ENCODE measurements at regions not wholly inside any gene's neighbourhood (a gene's known extent, or its start where the extent isn't known, plus 50 kb on each side); places are given as distances from the start of the nearest gene placed in this dataset.
"Not testable (repeated sequence)": the region's sequence is repeated elsewhere in the genome, so short reads cannot be mapped to it uniquely, and the experiment has no call there.

GRCh38 chr4:33494150-33494549, 2750.2 kb downstream of the ARAP2 start:
- DNase-seq (ENCODE audit: low read depth), result peak; percentile 12
- Histone ChIP-seq H3K27me3 (replicated peaks; ENCODE audit: control insufficient read depth, insufficient read depth, low read length) (no peaks in the 10 kb centered on the region), H3K9me3 (ENCODE audit: control insufficient read depth, low read length) (no peaks in the 10 kb centered on the region), H3K36me3 (ENCODE audit: control insufficient read depth, insufficient read depth, low read length, severe bottlenecking) (no peaks in the 10 kb centered on the region), H3K4me1 (ENCODE audit: control insufficient read depth, insufficient read depth, low read length) (no peaks in the 10 kb centered on the region), H3K4me3 (ENCODE audit: low read length) (no peak overlapping the region), H3K9ac (ENCODE audit: low read length) (no peak overlapping the region)

DNA sequence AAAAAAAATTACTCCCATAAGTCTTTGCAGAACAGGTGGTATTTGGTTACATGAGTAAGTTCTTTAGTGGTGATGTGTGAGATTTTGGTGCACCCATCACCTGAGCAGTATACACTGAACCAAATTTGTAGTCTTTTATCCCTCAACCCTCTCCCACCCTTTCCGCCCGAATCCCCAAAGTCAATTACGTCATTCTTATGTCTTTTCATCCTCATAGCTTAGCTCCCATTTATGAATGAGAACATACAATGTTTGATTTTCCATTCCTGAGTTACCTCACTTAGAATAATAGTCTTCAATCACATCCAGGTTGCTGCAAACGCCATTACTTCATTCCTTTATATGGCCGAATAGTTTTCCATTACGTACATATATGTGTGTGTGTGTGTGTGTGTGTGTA, 2742.7 kb downstream of the ARAP2 start:
- H3K36me3 ChIP-seq (ENCODE audit: control insufficient read depth, insufficient read depth, low read length, severe bottlenecking); DNase-seq (ENCODE audit: low read depth): not testable (repeated sequence)

GRCh38 chr4:33512397-33512796, 2731.9 kb downstream of the ARAP2 start:
- Histone ChIP-seq H3K27me3 (replicated peaks; ENCODE audit: control insufficient read depth, insufficient read depth, low read length) (no peaks in the 10 kb centered on the region), H3K4me1 (ENCODE audit: control insufficient read depth, insufficient read depth, low read length) (no peaks in the 10 kb centered on the region), H3K36me3 (ENCODE audit: control insufficient read depth, insufficient read depth, low read length, severe bottlenecking) (no peaks in the 10 kb centered on the region), H3K4me3 (ENCODE audit: low read length) (no peak overlapping the region), H3K9ac (ENCODE audit: low read length) (no peak overlapping the region), H3K9me3 (ENCODE audit: control insufficient read depth, low read length) (peaks cover 11% of the 10 kb centered on the region)
- DNase-seq (ENCODE audit: low read depth), result no peak

More for the DNA sequence above, 2742.7 kb downstream of the ARAP2 start:
- H3K27me3 ChIP-seq (replicated peaks; ENCODE audit: control insufficient read depth, insufficient read depth, low read length); H3K4me1 ChIP-seq (ENCODE audit: control insufficient read depth, insufficient read depth, low read length); H3K4me3 ChIP-seq (ENCODE audit: low read length); H3K9ac ChIP-seq (ENCODE audit: low read length): not testable (repeated sequence)
- peaks cover 15% of the 10 kb centered on the region for H3K9me3 ChIP-seq (ENCODE audit: control insufficient read depth, low read length)

GRCh38 chr4:33518856-33519255, 2725.5 kb downstream of the ARAP2 start:
- Histone ChIP-seq H3K9me3 (ENCODE audit: control insufficient read depth, low read length) (peaks cover 13% of the 10 kb centered on the region), H3K27me3 (replicated peaks; ENCODE audit: control insufficient read depth, insufficient read depth, low read length) (no peaks in the 10 kb centered on the region), H3K9ac (ENCODE audit: low read length) (no peak overlapping the region), H3K36me3 (ENCODE audit: control insufficient read depth, insufficient read depth, low read length, severe bottlenecking) (no peaks in the 10 kb centered on the region), H3K4me3 (ENCODE audit: low read length) (no peak overlapping the region), H3K4me1 (ENCODE audit: control insufficient read depth, insufficient read depth, low read length) (no peaks in the 10 kb centered on the region)
- no peak for DNase-seq (ENCODE audit: low read depth)

GRCh38 chr4:33532821-33533220, 2711.5 kb downstream of the ARAP2 start:
- no peak overlapping the region for H3K4me3 ChIP-seq (ENCODE audit: low read length)
- no peaks in the 10 kb centered on the region for H3K9me3 ChIP-seq (ENCODE audit: control insufficient read depth, low read length)
- no peaks in the 10 kb centered on the region for H3K36me3 ChIP-seq (ENCODE audit: control insufficient read depth, insufficient read depth, low read length, severe bottlenecking)
- no peaks in the 10 kb centered on the region for H3K27me3 ChIP-seq (replicated peaks; ENCODE audit: control insufficient read depth, insufficient read depth, low read length)
- no peak overlapping the region for H3K9ac ChIP-seq (ENCODE audit: low read length)
- H3K4me1 ChIP-seq (ENCODE audit: control insufficient read depth, insufficient read depth, low read length), result no peaks in the 10 kb centered on the region
- DNase-seq (ENCODE audit: low read depth), result no peak

DNA sequence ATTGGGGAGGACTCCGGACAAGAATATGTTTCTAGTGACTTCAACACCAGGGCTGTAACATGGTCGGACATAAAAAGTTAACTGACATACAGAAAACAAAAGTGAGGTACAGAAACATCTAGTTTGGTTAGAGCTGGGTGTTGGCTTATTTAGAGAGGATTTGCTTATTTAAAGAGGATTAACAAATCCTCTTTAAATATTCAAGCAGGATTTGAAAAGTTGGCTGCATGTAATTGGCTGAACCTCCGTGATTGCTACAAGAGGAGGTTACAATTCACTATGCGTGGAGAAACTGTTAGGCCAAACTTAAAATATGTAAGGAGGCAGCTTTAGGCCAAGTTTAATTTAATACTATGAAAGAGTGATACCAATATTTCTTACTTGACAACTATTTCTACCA, 2707.4 kb downstream of the ARAP2 start:
- DNase-seq (ENCODE audit: low read depth), result no peak
- no peaks in the 10 kb centered on the region for H3K4me1 ChIP-seq (ENCODE audit: control insufficient read depth, insufficient read depth, low read length)
- H3K36me3 ChIP-seq (ENCODE audit: control insufficient read depth, insufficient read depth, low read length, severe bottlenecking), result no peaks in the 10 kb centered on the region
- H3K4me3 ChIP-seq (ENCODE audit: low read length), result no peak overlapping the region
- no peak overlapping the region for H3K9ac ChIP-seq (ENCODE audit: low read length)
- no peaks in the 10 kb centered on the region for H3K27me3 ChIP-seq (replicated peaks; ENCODE audit: control insufficient read depth, insufficient read depth, low read length)
- peaks cover 3% of the 10 kb centered on the region for H3K9me3 ChIP-seq (ENCODE audit: control insufficient read depth, low read length)

DNA sequence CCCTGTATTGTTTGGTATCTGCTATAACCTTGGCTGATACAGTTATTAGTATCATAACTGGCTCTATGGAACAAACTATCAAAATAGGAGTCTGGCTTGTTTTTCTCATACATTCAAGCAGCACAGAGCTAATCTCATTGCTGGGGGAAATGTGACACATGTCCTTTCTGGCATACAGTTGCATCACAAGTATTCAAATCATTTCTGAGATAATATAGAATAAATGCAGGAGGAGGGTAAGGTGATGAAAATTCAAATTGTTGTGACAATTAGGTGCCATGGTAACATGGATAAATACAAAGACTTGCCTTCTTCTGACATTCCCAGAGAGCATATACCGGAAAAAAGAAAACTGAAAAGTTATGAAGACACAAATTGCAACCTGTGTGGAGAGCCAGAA, 2706.8 kb downstream of the ARAP2 start:
- no peak overlapping the region for H3K4me3 ChIP-seq (ENCODE audit: low read length)
- no peak for DNase-seq (ENCODE audit: low read depth)
- no peaks in the 10 kb centered on the region for H3K36me3 ChIP-seq (ENCODE audit: control insufficient read depth, insufficient read depth, low read length, severe bottlenecking)
- H3K27me3 ChIP-seq (replicated peaks; ENCODE audit: control insufficient read depth, insufficient read depth, low read length), result no peaks in the 10 kb centered on the region
- H3K4me1 ChIP-seq (ENCODE audit: control insufficient read depth, insufficient read depth, low read length), result no peaks in the 10 kb centered on the region
- peaks cover 3% of the 10 kb centered on the region for H3K9me3 ChIP-seq (ENCODE audit: control insufficient read depth, low read length)
- no peak overlapping the region for H3K9ac ChIP-seq (ENCODE audit: low read length)

- no peaks in the 10 kb centered on the region for H3K36me3 ChIP-seq (ENCODE audit: control insufficient read depth, insufficient read depth, low read length, severe bottlenecking)
- no peaks in the 10 kb centered on the region for H3K4me1 ChIP-seq (ENCODE audit: control insufficient read depth, insufficient read depth, low read length)
- H3K4me3 ChIP-seq (ENCODE audit: low read length), result no peak overlapping the region
- no peaks in the 10 kb centered on the region for H3K27me3 ChIP-seq (replicated peaks; ENCODE audit: control insufficient read depth, insufficient read depth, low read length)
- DNase-seq (ENCODE audit: low read depth), result no peak
- peaks cover 31% of the 10 kb centered on the region for H3K9me3 ChIP-seq (ENCODE audit: control insufficient read depth, low read length)
- H3K9ac ChIP-seq (ENCODE audit: low read length), result no peak overlapping the region
Observed at GRCh38 chr4:33543941-33544450, 2700.3 kb downstream of the ARAP2 start.

GRCh38 chr4:33551244-33551643, 2693.1 kb downstream of the ARAP2 start:
- no peak overlapping the region for H3K4me3 ChIP-seq (ENCODE audit: low read length)
- no peaks in the 10 kb centered on the region for H3K4me1 ChIP-seq (ENCODE audit: control insufficient read depth, insufficient read depth, low read length)
- no peak for DNase-seq (ENCODE audit: low read depth)
- H3K27me3 ChIP-seq (replicated peaks; ENCODE audit: control insufficient read depth, insufficient read depth, low read length), result no peaks in the 10 kb centered on the region
- no peak overlapping the region for H3K9ac ChIP-seq (ENCODE audit: low read length)
- H3K9me3 ChIP-seq (ENCODE audit: control insufficient read depth, low read length), result peaks cover 6% of the 10 kb centered on the region
- no peaks in the 10 kb centered on the region for H3K36me3 ChIP-seq (ENCODE audit: control insufficient read depth, insufficient read depth, low read length, severe bottlenecking)

GRCh38 chr4:33561259-33561658, 2683.1 kb downstream of the ARAP2 start:
- Histone ChIP-seq H3K27me3 (replicated peaks; ENCODE audit: control insufficient read depth, insufficient read depth, low read length) (no peaks in the 10 kb centered on the region), H3K36me3 (ENCODE audit: control insufficient read depth, insufficient read depth, low read length, severe bottlenecking) (no peaks in the 10 kb centered on the region), H3K9me3 (ENCODE audit: control insufficient read depth, low read length) (no peaks in the 10 kb centered on the region), H3K9ac (ENCODE audit: low read length) (no peak overlapping the region), H3K4me3 (ENCODE audit: low read length) (no peak overlapping the region), H3K4me1 (ENCODE audit: control insufficient read depth, insufficient read depth, low read length) (no peaks in the 10 kb centered on the region)
- no peak for DNase-seq (ENCODE audit: low read depth)

- Histone ChIP-seq H3K4me1 (ENCODE audit: control insufficient read depth, insufficient read depth, low read length) (no peaks in the 10 kb centered on the region), H3K9me3 (ENCODE audit: control insufficient read depth, low read length) (no peaks in the 10 kb centered on the region), H3K4me3 (ENCODE audit: low read length) (no peak overlapping the region), H3K36me3 (ENCODE audit: control insufficient read depth, insufficient read depth, low read length, severe bottlenecking) (no peaks in the 10 kb centered on the region), H3K27me3 (replicated peaks; ENCODE audit: control insufficient read depth, insufficient read depth, low read length) (no peaks in the 10 kb centered on the region), H3K9ac (ENCODE audit: low read length) (no peak overlapping the region)
- DNase-seq (ENCODE audit: low read depth), result no peak
Observed at GRCh38 chr4:33566649-33567048, 2677.7 kb downstream of the ARAP2 start.

DNA sequence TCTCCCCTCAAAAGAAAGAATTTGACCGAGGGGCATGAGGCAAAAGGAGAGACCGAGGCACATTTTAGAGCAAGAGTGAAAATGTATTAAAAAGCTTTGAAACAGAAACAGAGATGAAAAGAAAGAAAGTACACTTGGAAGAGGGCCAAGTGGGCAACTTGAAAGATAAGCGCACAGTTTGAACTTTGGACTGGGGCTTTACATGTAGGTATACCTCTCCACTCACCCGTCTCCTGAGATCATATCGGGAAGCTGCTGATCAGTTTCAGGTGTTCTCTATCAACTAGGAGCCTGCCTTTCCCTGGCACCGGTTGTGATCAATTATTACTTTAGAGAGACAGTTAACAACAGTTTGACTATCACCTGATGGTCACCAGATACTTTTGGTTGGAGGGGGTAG, 2666.5 kb downstream of the ARAP2 start:
- Histone ChIP-seq H3K27me3 (replicated peaks; ENCODE audit: control insufficient read depth, insufficient read depth, low read length) (no peaks in the 10 kb centered on the region), H3K9ac (ENCODE audit: low read length) (no peak overlapping the region), H3K36me3 (ENCODE audit: control insufficient read depth, insufficient read depth, low read length, severe bottlenecking) (no peaks in the 10 kb centered on the region), H3K4me1 (ENCODE audit: control insufficient read depth, insufficient read depth, low read length) (no peaks in the 10 kb centered on the region), H3K9me3 (ENCODE audit: control insufficient read depth, low read length) (no peaks in the 10 kb centered on the region), H3K4me3 (ENCODE audit: low read length) (no peak overlapping the region)
- DNase-seq (ENCODE audit: low read depth), result no peak

Data from adipocyte (in vitro differentiated cells).